ENCODE measurements at regions not wholly inside any gene's neighbourhood (a gene's known extent, or its start where the extent isn't known, plus 50 kb on each side); places are given as distances from the start of the nearest gene placed in this dataset.
"Not testable (repeated sequence)": the region's sequence is repeated elsewhere in the genome, so short reads cannot be mapped to it uniquely, and the experiment has no call there.

DNA sequence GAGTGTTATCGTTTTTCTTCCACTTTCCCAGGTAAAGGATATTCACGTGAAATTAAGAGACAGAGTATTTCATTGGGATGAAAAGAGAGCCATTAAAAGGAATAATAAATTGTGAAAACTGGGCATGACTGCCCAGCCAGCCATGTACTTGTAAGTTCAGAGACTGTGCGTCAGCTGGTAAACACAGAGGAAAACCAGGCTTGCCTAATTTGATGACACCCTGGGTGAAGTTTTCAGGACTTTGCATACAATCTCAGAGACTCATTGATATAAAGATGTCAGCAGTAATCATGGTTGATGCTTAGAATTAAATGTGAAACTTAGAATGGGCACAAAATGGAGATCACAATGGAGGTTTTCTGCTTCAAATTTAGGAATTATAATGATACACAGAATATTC lies 153.5 kb upstream of the ZEB2 start:
- no peak for DNase-seq

DNA sequence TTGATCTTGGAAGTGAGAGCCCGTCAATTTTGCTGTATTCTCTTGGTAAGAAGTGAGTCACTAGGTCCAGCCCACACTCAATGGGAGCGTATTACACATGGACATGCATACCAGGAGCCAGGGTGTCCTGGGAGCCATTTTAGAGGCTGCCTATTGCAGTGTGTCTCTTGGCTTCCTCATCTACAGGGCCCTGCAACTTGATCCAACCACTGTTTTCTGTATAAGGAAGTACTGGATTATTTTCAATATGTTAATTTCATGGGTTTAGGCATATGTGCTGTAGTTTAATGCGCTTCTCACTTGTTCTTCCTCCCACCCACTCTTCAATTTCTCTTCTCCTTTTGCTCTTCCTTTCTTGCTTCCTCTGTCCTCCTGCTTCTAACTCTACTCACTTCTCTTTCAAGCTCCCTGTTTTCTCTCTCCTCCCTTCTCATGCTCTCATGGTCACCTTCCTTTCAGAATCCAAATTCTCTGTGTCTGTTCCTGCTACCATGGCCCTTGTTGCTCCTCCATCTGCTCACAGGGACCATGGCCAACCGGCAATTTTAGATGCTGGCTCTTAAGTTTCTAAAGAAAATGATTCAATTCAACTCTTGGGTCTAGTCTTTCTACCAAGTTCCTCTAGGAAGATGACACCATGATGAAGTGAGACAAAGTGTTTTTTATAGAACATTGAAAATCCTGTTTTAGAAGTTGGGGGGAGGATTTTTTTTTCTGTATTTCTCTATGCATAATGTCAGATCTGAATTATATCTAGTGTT lies 152.0 kb upstream of the ZEB2 start:
- peak; percentile 5 for DNase-seq

DNA sequence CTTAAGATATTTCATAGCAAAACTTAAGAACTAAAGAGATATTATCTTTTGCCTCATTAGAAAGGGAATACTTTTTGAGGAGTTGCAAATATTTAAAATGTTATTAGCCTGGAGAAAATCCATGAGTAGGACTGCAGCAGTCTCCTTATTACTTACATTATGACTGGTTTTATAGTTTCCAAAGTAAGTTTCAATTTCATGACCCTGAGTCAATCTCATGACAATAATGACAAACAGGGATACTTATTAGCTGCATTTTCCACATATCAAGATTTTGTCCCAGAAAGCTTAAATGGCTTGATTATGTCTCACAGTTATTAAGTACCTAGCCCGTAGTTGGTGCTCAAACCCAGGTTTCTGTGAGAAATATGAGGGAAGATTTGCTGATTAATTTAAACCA lies 150.8 kb upstream of the ZEB2 start:
- DNase-seq: no peak

DNA sequence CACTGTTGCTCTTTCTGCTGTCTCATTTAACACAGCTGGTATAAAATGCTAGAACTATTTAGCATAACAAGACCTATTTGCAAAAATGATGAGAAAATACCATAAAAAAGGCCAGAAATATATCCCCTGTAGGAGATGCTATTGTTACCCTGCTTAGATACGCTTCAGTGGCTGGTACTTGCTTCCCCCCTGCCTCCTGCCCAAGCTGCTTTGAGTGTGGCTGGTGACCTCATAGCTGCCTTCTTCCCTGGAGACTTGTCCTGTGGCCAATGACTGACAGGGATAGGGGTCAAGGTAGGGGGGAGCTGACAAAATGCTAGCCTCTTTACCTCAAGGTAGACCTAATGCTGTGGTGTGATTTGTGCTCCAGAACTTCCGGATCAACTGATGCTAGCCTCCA lies 150.2 kb upstream of the ZEB2 start:
- no peak for DNase-seq

DNA sequence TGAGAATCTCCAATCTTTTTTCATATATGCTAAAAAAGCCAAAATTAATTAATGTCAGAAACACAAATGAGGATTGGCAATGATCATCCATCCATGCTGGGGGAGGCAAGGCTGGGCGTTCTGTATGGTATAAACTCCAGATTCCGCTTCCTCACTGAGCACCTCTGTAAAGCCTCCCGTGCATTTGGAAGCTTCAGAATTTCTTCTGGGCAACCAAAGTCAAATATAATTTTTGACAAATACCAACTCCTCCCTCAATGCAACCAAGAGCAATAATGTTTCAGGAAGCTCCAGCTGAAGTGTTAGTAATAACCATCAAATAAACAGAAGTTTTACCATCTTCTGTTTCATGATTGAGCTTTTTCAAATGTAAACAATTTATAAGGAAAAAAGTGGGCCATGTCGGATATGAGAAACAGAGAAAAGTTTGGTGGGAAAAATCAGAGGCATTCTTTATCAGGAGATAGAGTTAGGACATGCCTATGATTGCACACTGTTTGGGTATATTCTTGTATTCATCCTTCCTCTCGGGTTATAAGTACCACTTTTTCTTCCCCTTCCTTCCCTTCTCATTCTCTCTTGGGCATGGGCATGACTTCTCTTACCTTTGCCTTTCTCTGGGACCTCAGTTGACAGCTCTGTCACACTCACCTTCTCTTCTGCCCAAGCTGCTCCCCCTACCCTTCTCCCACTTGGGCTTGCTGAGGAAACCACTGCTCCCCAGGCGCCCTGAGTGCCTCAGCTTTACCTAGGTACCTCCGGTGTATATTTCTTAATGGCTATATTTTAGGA lies 149.5 kb upstream of the ZEB2 start:
- no peak for DNase-seq

DNA sequence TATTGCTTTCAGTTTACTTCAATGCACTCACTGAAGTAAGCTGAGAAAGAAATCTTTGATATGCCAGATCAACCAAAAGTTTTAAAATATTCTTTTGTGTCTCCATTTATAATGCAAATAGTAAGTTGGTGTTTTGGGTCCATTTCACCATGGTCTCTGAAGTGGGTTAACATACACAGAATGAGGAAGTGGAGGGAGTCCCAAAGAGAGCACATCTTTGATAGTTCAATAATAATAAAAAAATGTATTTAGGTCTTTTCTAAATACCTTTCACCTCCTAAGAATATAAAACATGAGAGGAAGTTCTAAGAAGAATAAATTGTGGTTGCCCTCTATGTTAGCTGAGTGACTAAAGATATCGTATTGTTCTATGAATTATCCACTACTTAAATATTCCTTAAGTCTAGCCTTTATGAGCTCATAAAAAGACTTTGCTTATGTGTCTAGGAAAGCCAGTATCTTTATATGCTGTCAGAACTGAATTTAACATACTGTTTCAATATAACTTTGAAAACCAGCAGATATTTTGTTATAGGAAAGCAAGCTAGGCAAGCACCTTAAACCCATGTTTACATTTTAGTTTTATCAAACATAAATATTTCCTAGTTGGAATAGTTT lies 148.7 kb upstream of the ZEB2 start:
- DNase-seq: no peak

DNA sequence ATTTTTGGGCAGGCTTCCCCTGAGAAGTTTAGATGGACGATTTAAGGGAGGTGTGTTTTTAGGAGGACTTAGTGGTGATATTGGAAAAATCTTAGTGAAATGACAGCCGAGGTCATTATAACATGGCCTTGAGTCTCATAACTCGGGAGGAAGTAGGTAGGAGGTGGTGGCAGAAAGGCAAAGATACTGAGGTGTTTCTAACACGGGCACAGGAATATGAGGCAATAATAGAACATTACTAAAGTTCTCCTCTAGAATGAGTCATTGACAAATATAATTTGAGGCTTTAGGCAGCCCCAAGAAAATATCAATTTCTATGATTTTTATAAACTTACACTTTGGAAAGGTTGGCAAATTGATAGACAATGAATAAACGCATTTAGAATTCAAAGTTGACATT lies 146.1 kb upstream of the ZEB2 start:
- no peak for DNase-seq

DNA sequence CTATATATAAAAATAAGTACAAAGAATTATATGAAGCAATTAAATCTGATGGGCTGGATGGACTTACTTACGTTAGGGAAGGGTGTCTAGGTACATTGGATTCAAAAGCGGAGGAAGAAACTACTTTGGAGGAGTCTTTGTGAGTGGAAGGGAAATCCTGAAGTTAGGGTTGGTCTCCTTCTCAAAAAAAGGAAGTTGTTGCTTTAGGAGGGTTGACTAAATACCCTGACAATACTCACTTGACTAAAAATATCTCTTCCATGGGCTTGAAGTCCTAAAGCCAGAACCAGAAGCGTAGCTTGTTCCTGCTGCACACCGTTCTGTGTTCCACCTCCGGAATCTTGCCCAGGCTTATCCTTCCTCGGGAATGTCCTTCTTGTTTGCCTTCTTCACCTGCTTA lies 143.3 kb upstream of the ZEB2 start:
- DNase-seq: no peak

DNA sequence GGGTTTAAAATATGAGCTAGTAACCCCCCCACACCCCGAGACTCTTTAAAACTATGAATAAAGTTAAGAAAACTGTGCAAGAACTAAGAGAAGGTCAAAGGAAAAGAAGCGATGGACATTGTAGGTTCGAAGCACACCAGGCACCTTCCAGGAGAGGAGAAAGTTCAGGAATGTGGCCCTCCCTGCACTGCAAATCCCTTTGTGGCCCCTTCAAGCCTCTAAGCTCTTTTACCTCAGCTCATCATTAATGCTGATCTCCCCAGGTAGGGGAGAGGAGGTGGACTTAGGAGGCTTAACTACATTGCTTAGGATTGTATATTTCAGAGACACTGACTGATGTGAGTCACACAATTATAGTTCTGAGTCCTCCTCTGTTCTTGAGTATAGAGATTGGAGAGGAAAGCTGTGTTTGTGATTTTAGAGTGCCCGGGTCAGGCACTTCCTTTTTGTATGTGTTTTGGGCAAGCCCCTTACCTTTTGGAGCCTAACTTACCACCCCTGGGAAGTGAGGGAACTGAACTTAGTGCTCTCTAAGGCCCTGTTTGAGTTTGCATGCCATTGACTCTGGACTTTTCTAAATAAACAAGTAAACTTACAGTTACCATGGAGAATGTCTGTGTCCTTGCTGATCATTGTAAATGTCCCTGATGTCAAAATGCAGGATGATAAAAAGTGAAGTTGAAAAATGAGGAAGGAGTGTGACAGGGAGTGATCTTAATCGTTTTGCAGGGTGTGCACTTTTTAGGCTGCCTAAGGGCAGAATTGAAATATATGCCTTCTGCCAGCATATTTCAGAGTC lies 140.8 kb upstream of the ZEB2 start:
- peak; percentile 25 for DNase-seq

DNA sequence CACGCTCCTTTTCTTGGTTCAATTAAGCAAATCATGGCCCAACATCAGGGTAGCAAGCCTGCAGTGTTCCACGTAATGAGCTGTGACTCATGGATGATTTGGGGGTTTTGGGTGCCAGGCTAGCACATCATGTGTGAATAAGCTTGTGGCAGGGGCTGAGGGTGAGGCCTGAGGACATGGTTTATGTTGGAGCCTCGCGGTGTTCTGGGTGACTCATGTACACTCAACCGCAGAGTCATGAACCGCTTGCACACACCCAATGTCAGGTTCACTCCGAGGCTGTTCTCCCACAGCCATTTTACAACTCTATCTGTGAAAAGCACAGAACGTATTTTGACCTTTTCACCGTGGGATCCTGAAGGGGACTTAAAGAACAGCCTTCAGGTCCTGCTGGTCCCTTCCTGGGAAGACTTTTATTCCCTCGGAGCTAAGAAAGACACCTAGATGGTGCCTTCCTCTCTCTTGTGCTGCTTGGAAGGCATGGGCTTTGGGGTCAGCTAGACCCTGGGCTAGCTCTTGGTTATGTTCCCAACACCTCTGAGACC lies 139.9 kb upstream of the ZEB2 start:
- peak; percentile 96 for DNase-seq

DNA sequence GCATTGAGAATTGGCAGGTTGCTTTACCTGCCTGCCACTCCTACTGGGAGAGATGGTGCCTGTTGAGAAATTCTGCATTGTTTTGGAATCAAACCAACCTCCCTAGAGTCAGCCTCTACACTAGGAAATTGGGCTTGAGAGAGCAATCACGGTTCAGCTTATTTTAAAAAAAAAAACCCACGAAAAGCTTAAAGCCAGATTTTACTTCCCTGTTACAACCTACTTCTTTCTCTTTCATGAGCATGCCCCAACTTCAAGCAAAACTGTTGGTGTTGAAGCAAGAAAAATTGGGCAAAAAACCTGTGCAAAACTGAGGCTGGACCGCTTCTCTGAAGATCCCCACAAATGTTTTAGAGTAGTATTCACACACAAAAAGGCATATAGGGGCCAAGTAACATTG lies 134.6 kb upstream of the ZEB2 start:
- DNase-seq: no peak

DNA sequence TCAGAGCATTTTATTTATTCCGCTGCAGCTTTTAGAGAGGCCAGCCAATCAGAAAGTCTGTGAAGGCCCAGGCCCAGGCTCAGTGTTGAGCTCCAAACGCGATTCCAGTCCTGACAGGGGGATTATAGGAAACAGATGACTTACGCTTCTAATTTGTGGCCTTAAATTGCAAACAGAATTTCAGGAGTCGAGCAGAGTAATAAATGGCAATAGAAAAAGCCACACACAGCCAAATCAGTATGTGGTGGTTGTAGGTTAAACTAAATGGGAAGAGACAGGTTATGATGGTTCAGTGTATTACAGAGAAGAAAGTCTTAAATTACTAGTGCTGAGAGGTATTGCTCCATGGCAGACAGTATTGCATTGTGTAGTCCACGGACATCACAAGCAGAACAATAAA lies 131.0 kb upstream of the ZEB2 start:
- DNase-seq: no peak

DNA sequence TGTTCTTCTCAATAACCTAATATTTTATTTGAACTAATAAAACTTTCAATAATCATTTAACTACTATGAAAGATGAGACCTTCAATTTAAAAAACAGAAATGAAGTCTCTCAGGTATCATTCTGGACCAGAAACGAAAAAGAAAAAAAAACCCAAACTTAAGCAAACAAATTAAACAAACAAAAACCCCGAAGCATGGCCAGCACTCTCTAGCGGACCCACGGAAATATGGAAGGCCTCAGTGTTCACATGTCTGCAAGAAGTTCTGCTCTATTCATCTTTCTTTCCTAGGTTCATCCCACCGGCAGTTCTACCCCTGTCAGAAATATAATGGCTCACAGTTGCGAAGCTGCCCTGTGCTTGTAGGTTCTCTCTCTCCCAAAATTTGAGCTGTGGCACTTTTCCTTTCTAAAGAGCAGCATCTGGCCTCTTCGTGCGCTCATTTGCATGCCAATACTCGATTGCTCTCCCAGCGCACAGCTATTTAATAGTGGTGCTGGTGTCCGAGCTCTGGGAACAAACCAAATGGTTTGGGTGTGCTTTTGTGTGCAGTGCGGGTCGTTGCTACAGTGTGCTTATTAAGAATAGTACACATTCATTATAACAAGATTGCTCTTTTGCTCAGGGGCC lies 129.0 kb upstream of the ZEB2 start:
- DNase-seq: no peak

DNA sequence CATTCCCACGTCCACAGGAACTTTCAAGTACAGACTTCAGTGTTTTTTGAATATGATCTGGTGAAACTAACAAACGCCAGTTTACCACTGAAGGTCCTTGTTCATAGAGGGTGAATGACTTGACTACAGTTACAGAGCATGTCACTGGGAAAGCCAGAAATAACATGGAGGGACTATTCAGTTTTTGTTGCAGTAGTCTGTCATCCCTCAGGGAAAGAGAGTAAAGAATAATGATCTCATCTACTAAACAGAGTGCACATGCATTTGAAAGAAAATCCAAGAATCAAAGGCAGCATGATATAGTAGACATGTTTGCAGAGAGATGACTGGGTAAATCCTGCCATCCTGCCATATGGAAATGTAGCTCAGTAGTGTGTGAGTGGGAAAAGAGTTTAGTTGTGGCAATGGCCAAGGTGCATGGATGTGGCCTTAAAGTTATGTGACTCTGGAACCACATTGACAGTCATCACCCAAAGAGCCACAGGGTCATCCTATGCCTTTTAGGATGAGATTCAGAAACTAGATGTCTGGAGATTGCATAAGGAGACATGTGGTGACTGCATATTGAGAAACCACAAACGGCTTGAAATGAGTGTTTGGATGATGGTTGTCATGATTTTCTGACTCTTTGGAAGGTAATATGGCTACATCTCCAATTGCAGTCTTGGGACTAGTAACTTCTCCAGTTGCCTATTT lies 125.3 kb upstream of the ZEB2 start:
- DNase-seq: peak; percentile 32

DNA sequence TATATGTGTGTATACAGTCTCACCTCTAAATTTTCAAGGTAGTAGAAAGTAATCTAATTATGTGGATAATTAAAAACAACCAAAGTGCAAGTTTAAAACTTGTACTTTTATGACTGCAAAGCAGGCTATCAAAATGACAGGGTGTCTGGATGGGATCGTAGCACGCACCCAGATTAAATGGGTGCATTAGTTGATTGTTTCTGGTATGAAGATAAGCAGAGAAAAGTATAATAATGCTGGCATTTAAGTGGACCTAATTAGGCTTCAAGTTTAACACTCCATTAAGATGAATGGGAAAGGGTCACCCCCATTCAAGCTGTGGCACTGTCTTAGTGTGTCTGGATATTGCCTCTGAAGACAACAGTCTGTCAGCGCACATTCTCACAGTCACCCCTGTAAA lies 124.6 kb upstream of the ZEB2 start:
- DNase-seq: no peak

DNA sequence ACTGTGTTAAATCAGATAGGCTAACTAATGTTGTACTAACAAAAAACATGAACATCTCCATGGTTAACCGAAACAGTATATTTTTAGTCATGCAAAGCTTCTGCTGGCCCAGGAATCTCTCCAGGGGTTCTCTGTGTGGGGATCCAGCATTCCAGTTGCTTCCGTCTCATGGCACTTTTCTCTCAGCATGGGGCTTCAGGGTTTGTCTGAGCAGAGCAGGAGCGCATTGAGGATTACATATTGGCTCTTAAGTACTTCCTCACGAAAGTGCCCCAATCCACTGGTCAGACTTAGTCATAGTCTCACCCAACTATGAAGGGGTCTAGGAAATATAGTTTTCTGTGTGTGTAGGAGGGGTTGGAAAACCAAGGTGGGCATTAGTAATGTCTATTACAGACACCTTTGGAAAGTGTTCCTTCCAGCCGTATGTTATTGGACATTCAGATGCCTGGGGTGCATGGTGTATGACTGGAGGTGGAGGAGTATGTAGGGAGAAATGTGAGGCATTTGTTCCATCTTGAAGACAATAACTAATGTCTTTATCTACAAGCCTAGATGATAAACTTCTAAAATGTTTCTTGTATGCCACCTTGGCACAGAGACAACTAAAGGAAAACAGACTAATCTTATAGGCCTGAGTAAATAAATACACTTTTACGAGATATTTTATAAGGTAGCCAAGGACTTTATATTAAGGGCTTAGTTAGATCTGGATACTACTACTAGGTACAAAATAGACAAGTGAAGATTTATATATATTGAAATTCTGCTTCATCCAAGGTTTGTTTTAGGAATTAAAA lies 123.8 kb upstream of the ZEB2 start:
- DNase-seq: no peak

DNA sequence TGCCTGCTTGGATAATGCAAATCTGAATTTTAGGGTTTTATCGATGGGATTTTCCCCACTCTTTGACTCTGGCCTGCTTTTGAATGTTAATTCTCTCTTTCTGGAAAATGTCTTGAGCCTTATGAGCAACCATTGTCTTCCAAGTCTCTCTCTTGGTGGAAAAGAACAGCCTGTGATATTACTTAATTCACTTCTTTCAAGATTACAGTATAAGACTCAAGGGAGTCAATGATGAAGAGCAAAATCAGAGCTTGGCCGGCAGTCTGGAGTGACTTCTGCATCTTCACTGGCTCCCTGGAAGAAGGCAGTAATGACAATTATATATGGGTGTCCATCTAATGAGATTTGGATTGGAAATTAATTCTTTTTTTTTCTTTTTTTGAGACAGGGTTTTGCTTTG lies 122.9 kb upstream of the ZEB2 start:
- DNase-seq: no peak

DNA sequence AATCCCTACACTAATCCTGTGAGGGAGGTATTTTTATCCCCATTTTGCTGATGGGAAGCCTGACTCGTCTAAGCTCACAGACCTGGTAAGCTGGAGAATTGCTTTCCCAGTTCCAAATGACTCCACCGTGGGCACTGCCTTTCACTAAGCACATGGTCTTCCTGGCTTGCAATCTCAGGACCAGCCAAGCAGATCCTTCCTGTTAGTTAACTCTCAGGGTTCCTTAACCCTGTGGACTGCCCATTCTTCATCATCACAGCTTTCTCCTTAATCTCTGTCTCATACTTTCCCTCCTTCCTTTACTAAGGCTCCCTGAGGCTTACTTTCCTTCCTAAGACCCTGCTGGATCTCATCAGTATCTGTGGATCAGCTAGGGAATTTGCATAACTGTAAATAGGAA lies 122.2 kb upstream of the ZEB2 start:
- DNase-seq: no peak

DNA sequence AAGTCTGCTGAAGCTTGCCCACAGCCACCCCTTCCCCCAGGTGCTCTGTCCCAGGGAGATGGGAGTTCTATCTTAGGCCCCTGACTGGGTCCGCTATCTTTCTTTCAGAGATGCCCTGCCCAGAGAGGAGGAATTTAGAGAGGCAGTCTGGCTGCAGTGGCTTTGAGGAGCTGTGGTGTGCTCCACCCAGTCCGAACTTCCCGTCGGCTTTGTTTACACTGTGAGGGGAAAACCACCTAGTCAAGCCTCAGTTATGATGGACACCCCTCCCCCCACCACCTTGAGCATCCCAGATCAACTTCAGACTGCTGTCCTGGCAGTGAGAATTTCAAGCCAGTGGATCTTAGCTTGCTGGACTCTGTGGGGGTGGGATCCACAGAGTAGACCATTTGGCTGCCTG lies 118.3 kb upstream of the ZEB2 start:
- not testable (repeated sequence) for DNase-seq

DNA sequence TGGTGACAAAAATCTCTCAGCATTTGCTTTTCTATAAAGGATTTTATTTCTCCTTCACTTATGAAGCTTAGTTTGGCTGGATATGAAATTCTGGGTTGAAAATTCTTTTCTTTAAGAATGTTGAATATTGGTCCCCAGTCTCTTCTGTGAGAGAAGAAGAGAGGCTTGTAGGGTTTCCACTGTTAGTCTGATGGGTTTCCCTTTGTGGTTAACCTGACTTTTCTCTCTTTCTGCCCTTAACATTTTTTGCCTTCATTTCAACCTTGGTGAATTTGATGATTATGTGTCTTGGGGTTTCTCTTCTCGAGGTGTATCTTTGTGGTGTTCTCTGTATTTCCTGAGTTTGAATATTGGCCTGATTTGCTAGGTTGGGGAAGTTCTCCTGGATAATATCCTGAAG lies 116.9 kb upstream of the ZEB2 start:
- DNase-seq: not testable (repeated sequence)

DNA sequence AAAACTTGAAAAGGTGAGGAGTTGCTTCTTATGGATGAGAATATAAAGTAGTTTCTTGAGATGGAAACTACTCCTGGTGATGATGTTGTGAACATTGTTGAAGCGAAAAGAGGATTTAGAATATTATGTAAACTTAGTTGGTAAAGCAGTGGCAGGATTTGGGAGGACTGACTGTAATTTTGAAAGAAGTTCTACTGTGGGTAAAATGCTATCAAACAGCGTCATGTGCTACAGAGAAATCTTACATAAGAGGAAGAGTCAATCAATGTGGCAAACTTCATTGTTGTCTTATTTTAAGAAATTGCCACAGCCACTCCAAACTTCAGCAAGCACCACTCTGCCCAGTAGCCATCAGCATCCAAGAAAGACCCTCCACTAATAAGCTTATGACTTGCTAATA lies 112.9 kb upstream of the ZEB2 start:
- DNase-seq: no peak

Measured in EL (cell line).